Heart right ventricle (tissue), 16 donors: ENCODE measurements at regions not wholly inside any gene's neighbourhood (a gene's known extent, or its start where the extent isn't known, plus 50 kb on each side); places are given as distances from the start of the nearest gene placed in this dataset.

ENCODE experiments used
- ATAC-seq, 8 donors: fragments of 200-7000 bp; cut with Tn5 transposase; one replicate each; pipeline ENCODE4 v1.9.1; 2020; ENCODE audit warnings: mild to moderate bottlenecking in 8 of 8, moderate library complexity in 8 of 8, moderate number of reproducible peaks in 1 of 8
- DNase-seq, 2 donors: peaks; one replicate each; pipeline ENCODE4 v3.0.0-alpha.2; 2020
- H3K27ac ChIP-seq, 10 donors: fragments of 200-600 bp; sonication (generic) in 2 of 10; one replicate each; pipeline versions ENCODE4 v1.5.0 to v1.8.0; 2020 to 2022; ENCODE audit warnings: mild to moderate bottlenecking in 3 of 10
- H3K27me3 ChIP-seq, 7 donors: fragments of 200-600 bp; one replicate each; pipeline ENCODE4 v1.8.0; 2021 to 2022; ENCODE audit warnings: mild to moderate bottlenecking in 2 of 7
- H3K36me3 ChIP-seq, 9 donors: fragments of 200-600 bp; sonication (generic) in 1 of 9; one replicate each; pipeline versions ENCODE4 v1.5.0 to v1.8.0; 2020 to 2022; ENCODE audit warnings: mild to moderate bottlenecking in 2 of 9
- H3K4me1 ChIP-seq, 9 donors: fragments of 200-600 bp; sonication (generic) in 1 of 9; one replicate each; pipeline versions ENCODE4 v1.5.0 to v1.8.0; 2020 to 2022; ENCODE audit warnings: mild to moderate bottlenecking in 4 of 9
- H3K4me3 ChIP-seq, 10 donors: fragments of 200-600 bp; sonication (generic) in 2 of 10; one replicate each; pipeline versions ENCODE4 v1.5.0 to v1.8.0; 2020 to 2022; ENCODE audit warnings: mild to moderate bottlenecking in 7 of 10, moderate library complexity in 2 of 10
- H3K9me3 ChIP-seq, 11 donors: fragments of 200-600 bp in 10 of 11; sonication (generic) in 2 of 11; one replicate each; pipeline versions ENCODE4 v1.5.0 to v1.8.0; 2013 to 2022; ENCODE audit warnings: mild to moderate bottlenecking in 2 of 11, control low read depth in 1 of 11, moderate library complexity in 1 of 11
- CTCF ChIP-seq, 9 donors: fragments of 200-600 bp; sonication (generic) in 2 of 9; IDR thresholded peaks; one replicate each; pipeline versions ENCODE4 v1.5.0 to v1.8.0; 2021 to 2022; ENCODE audit warnings: antibody characterized with exemption in 9 of 9, mild to moderate bottlenecking in 5 of 9, moderate library complexity in 1 of 9
- WGBS, 2 donors: extraction: QIAGEN DNeasy Blood & Tissue Kit; methylation state at CpG; one replicate each; pipeline ENCODE4 v1.1.7; 2013; ENCODE audit warnings: inconsistent platforms in 1 of 2; 5-methylcytosine and 5-hydroxymethylcytosine counted together
- intact Hi-C, 10 donors: fragments of 100-400 bp; cut with DNase I; formaldehyde crosslinking; loops; one replicate each; pipeline versions ENCODE4 v1.11.1 to v1.14.2; 2022
- donor health status: Arrhythmogenic right ventricular cardiomyopathy.
- donor health status: ischemic (EF 13 %, LVEDD 7.1; RV severe dilation, severe dysfunction).
- donor health status: healthy with polysubstance abuse.
- donor health status: DM: no; HTN: yes; CAD: no.
- donor health status: DM: no; HTN: no; CAD: no.
- donor health status: ischemic (EF 25% LVEDD 6.9; RV normal size, moderate dysfunction).
- donor health status: ischemic (EF 25% LVEDD 5.7; RV mildly dilated, moderate dysfunction).
- donor health status: healthy.
- donor health status: DM: yes; HTN: yes; CAD: no.
- donor health status: Ischemic cardiomyopathy.
- donor health status: ischemic (EF 35%, LVEDD 5.7; RV mildly dilated, moderate dysfunction).
- donor health status: nonischemic (EF 11% LVEDD 7.7; RV severe dilation, severe dysfunction).
- donor health status: DM: yes; HTN: yes; CAD: no.
- donor health status: PGD.
- donor health status: ischemic (EF 29% LVEDD 5.4; RV normal size, mild dysfunction).
- donor health status: nonischemic (EF 23%, LVEDD 6.1; RV moderate dilation, normal function).

- WGBS, 2 donors, result 85 to 86% methylated on average over 7 of the region's 7 CpGs
- no peaks in the 10 kb centered on the region for H3K36me3 ChIP-seq
- H3K27ac ChIP-seq, result no peak overlapping the region
- ATAC-seq (no peak), DNase-seq (no peak)
- intact Hi-C loops, result no loop called here
- no peak for TF ChIP-seq CTCF (IDR thresholded peaks at IDR 0.05)
- no peaks in the 10 kb centered on the region for H3K4me1 ChIP-seq
- no peaks in the 10 kb centered on the region for H3K27me3 ChIP-seq
- H3K4me3 ChIP-seq, result no peak overlapping the region
- no peaks in the 10 kb centered on the region for H3K9me3 ChIP-seq
Measured at GRCh38 chr7:21084286-21084685, 297.6 kb upstream of the SP8 start.

GRCh38 chr7:21086688-21087087, 300.0 kb upstream of the SP8 start:
- ATAC-seq (no peak), DNase-seq (no peak)
- H3K27me3 ChIP-seq, result no peaks in the 10 kb centered on the region
- no peaks in the 10 kb centered on the region for H3K36me3 ChIP-seq
- no peak overlapping the region for H3K27ac ChIP-seq
- TF ChIP-seq CTCF (IDR thresholded peaks at IDR 0.05), result no peak
- H3K4me3 ChIP-seq, result no peak overlapping the region
- intact Hi-C loops, result no loop called here
- no peaks in the 10 kb centered on the region for H3K4me1 ChIP-seq
- peaks cover 0 to 3% (median 0%) of the 10 kb centered on the region in 11 donors for H3K9me3 ChIP-seq

GRCh38 chr7:21089653-21090052, 303.0 kb upstream of the SP8 start:
- peaks cover 0 to 3% (median 0%) of the 10 kb centered on the region in 11 donors for H3K9me3 ChIP-seq
- no peak overlapping the region for H3K4me3 ChIP-seq
- no peaks in the 10 kb centered on the region for H3K4me1 ChIP-seq
- no peak for ATAC-seq
- 59 to 61% methylated on average over 4 of the region's 4 CpGs for WGBS, 2 donors
- intact Hi-C loops, result no loop called here
- no peaks in the 10 kb centered on the region for H3K27me3 ChIP-seq
- no peaks in the 10 kb centered on the region for H3K36me3 ChIP-seq
- DNase-seq, result no peak
- H3K27ac ChIP-seq, result no peak overlapping the region
- no peak for TF ChIP-seq CTCF (IDR thresholded peaks at IDR 0.05)

GRCh38 chr7:21092766-21093702, 306.3 kb upstream of the SP8 start:
- ATAC-seq, result no peak
- 84 to 85% methylated on average over 9 of the region's 9 CpGs for WGBS, 2 donors
- Histone ChIP-seq H3K27me3 (no peaks in the 10 kb centered on the region), H3K36me3 (no peaks in the 10 kb centered on the region), H3K4me3 (no peak overlapping the region), H3K4me1 (no peaks in the 10 kb centered on the region), H3K9me3 (peaks cover 0 to 3% (median 0%) of the 10 kb centered on the region in 11 donors), H3K27ac (no peak overlapping the region)
- intact Hi-C loops, result no loop called here
- TF ChIP-seq CTCF (IDR thresholded peaks at IDR 0.05), result no peak
- no peak for DNase-seq
